Activated CD8-positive, alpha-beta memory T cell treated with anti-CD3 and anti-CD28 coated beads for 48 hours (primary cell): ENCODE measurements at regions not wholly inside any gene's neighbourhood (a gene's known extent, or its start where the extent isn't known, plus 50 kb on each side); places are given as distances from the start of the nearest gene placed in this dataset.
"Not testable (repeated sequence)": the region's sequence is repeated elsewhere in the genome, so short reads cannot be mapped to it uniquely, and the experiment has no call there.

Source experiments
- DNase-seq, 3 experiments: peaks; one replicate each; pipeline ENCODE4 v3.0.0-alpha.2; 2020; ENCODE audit warnings: low read depth in 2 of 3, low spot score in 2 of 3

GRCh38 chr3:16707260-16707659, 102.0 kb upstream of the DAZL start:
- no peak for DNase-seq

- DNase-seq = no peak
Measured at GRCh38 chr3:16708285-16708684, 103.1 kb upstream of the DAZL start.

- not testable (repeated sequence) for DNase-seq
Measured at GRCh38 chr3:16711691-16712090, 106.5 kb upstream of the DAZL start.

- no peak for DNase-seq
Measured at GRCh38 chr3:16715281-16715680, 110.1 kb upstream of the DAZL start.

GRCh38 chr3:16719426-16719825, 114.2 kb upstream of the DAZL start:
- no peak for DNase-seq

GRCh38 chr3:16720367-16720940, 115.2 kb upstream of the DAZL start:
- DNase-seq = no peak

- no peak for DNase-seq
Measured at GRCh38 chr3:16721494-16721893, 116.3 kb upstream of the DAZL start.

GRCh38 chr3:16723978-16724377, 118.8 kb upstream of the DAZL start:
- no peak for DNase-seq

- DNase-seq = no peak
Measured at GRCh38 chr3:16724487-16724886, 119.3 kb upstream of the DAZL start.

- no peak for DNase-seq
Measured at GRCh38 chr3:16725972-16726371, 120.7 kb upstream of the DAZL start.

GRCh38 chr3:16728770-16729745, 123.8 kb upstream of the DAZL start:
- DNase-seq = no peak

- DNase-seq = no peak
Measured at GRCh38 chr3:16738451-16738850, 133.2 kb upstream of the DAZL start.

GRCh38 chr3:16739541-16740105, 134.4 kb upstream of the DAZL start:
- no peak for DNase-seq

- no peak for DNase-seq
Measured at GRCh38 chr3:16740515-16740914, 135.3 kb upstream of the DAZL start.

GRCh38 chr3:16741103-16741758, 136.0 kb upstream of the DAZL start:
- no peak for DNase-seq

- DNase-seq = peak in 1 of 3 experiments; percentile 8
Measured at GRCh38 chr3:16741890-16742289, 136.7 kb upstream of the DAZL start.

GRCh38 chr3:16743276-16743675, 138.1 kb upstream of the DAZL start:
- DNase-seq = no peak

- no peak for DNase-seq
Measured at GRCh38 chr3:16759227-16759903, 125.4 kb upstream of the PLCL2 start.

GRCh38 chr3:16761571-16761970, 123.2 kb upstream of the PLCL2 start:
- DNase-seq = no peak

GRCh38 chr3:16765661-16766060, 119.1 kb upstream of the PLCL2 start:
- no peak for DNase-seq

- DNase-seq = no peak
Measured at GRCh38 chr3:16767006-16767405, 117.7 kb upstream of the PLCL2 start.
